Neuronal stem cell (in vitro differentiated cells): ENCODE measurements at regions not wholly inside any gene's neighbourhood (a gene's known extent, or its start where the extent isn't known, plus 50 kb on each side); places are given as distances from the start of the nearest gene placed in this dataset.
"Not testable (repeated sequence)": the region's sequence is repeated elsewhere in the genome, so short reads cannot be mapped to it uniquely, and the experiment has no call there.

ENCODE experiments used
- DNase-seq: peaks from one replicate; pipeline ENCODE4 v3.0.0-alpha.2; 2013; ENCODE audit warnings: low spot score
- H2AFZ ChIP-seq: one replicate; pipeline ENCODE4 v1.6.1; 2013; ENCODE audit warnings: mild to moderate bottlenecking, low read length, inconsistent platforms
- H2AK5ac ChIP-seq: 2 replicates; pipeline ENCODE4 v1.6.1; 2013; ENCODE audit warnings: low read depth, mild to moderate bottlenecking, inconsistent platforms, low read length, moderate library complexity, mixed read lengths
- H2BK120ac ChIP-seq: 2 replicates; pipeline ENCODE4 v1.6.1; 2013; ENCODE audit warnings: low read depth, mild to moderate bottlenecking, inconsistent platforms, low read length, moderate library complexity, mixed read lengths
- H2BK12ac ChIP-seq: one replicate; pipeline ENCODE4 v1.6.1; 2013; ENCODE audit warnings: low read length, inconsistent platforms
- H2BK15ac ChIP-seq: 2 replicates; pipeline ENCODE4 v1.6.1; 2013; ENCODE audit warnings: mild to moderate bottlenecking, low read length, inconsistent platforms, mixed read lengths
- H2BK5ac ChIP-seq: one replicate; pipeline ENCODE4 v1.6.1; 2013; ENCODE audit warnings: inconsistent platforms, mild to moderate bottlenecking, low read length, moderate library complexity
- H3K14ac ChIP-seq: one replicate; pipeline ENCODE4 v1.6.1; 2013; ENCODE audit warnings: low read length, inconsistent platforms
- H3K18ac ChIP-seq: 2 replicates; pipeline ENCODE4 v1.6.1; 2013; ENCODE audit warnings: low read length, inconsistent platforms
- H3K23ac ChIP-seq: 2 replicates; pipeline ENCODE4 v1.6.1; 2013; ENCODE audit warnings: low read depth, mild to moderate bottlenecking, mixed read lengths, low read length, inconsistent platforms; ENCODE audit not compliant: poor library complexity
- H3K27ac ChIP-seq: replicated peaks from 3 replicates; pipeline ENCODE4 v1.5.1; 2013; ENCODE audit warnings: low read length, inconsistent platforms
- H3K27me3 ChIP-seq, 3 experiments: 2 replicates each; pipeline ENCODE4 v1.6.1; 2013; ENCODE audit warnings: low read length in 3 of 3, mild to moderate bottlenecking in 2 of 3, inconsistent platforms in 1 of 3, low read depth in 1 of 3, mixed read lengths in 1 of 3, moderate library complexity in 1 of 3; ENCODE audit not compliant: control insufficient read depth in 3 of 3, insufficient read depth in 3 of 3
- H3K36me3 ChIP-seq, 2 donors: replicated peaks in 1 of 2; 2 replicates each; pipeline ENCODE4 v1.6.1; 2013; ENCODE audit warnings: low read length in 2 of 2; ENCODE audit not compliant: control insufficient read depth in 2 of 2, insufficient read depth in 2 of 2
- H3K4ac ChIP-seq: 2 replicates; pipeline ENCODE4 v1.6.1; 2013; ENCODE audit warnings: inconsistent platforms, mild to moderate bottlenecking, low read length, moderate library complexity
- H3K4me1 ChIP-seq, 2 donors: 1 replicate in 1 of 2; 2 replicates in 1 of 2; pipeline ENCODE4 v1.6.1; 2013; ENCODE audit warnings: low read length in 2 of 2, low read depth in 1 of 2; ENCODE audit not compliant: control insufficient read depth in 2 of 2, insufficient read depth in 1 of 2
- H3K4me2 ChIP-seq: one replicate; pipeline ENCODE4 v1.6.1; 2013; ENCODE audit warnings: mild to moderate bottlenecking, low read length, inconsistent platforms; ENCODE audit not compliant: insufficient read depth, poor library complexity, severe bottlenecking
- H3K4me3 ChIP-seq, 2 donors: 2 replicates each; pipeline ENCODE4 v1.5.1; 2013; ENCODE audit warnings: low read length in 2 of 2, mild to moderate bottlenecking in 2 of 2, inconsistent platforms in 1 of 2, moderate library complexity in 1 of 2
- H3K79me1 ChIP-seq: one replicate; pipeline ENCODE4 v1.6.1; 2013; ENCODE audit warnings: low read depth, mild to moderate bottlenecking, inconsistent platforms, low read length, moderate library complexity
- H3K9ac ChIP-seq: one replicate; pipeline ENCODE4 v1.6.1; 2013; ENCODE audit warnings: mild to moderate bottlenecking, low read depth, low read length, inconsistent platforms; ENCODE audit not compliant: poor library complexity
- H3K9me3 ChIP-seq, 2 donors: replicated peaks in 1 of 2; 2 replicates each; pipeline versions ENCODE3 to v1.6.1; 2013; ENCODE audit warnings: low read length in 2 of 2, mild to moderate bottlenecking in 2 of 2, inconsistent platforms in 1 of 2, low read depth in 1 of 2, mixed read lengths in 1 of 2, moderate library complexity in 1 of 2; ENCODE audit not compliant: control insufficient read depth in 2 of 2, insufficient read depth in 1 of 2
- H4K8ac ChIP-seq: one replicate; pipeline ENCODE4 v1.6.1; 2013; ENCODE audit warnings: low read depth, mild to moderate bottlenecking, inconsistent platforms, low read length, moderate library complexity
- H4K91ac ChIP-seq: one replicate; pipeline ENCODE4 v1.6.1; 2013; ENCODE audit warnings: low read length, low read depth, mild to moderate bottlenecking, inconsistent platforms; ENCODE audit not compliant: poor library complexity
- WGBS, 2 donors: extraction: QIAGEN DNeasy Blood & Tissue Kit; methylation state at CpG; one replicate each; pipeline ENCODE4 v1.1.7; 2013; ENCODE audit warnings: missing lambda C conversion rate in 2 of 2, mixed read lengths in 1 of 2; ENCODE audit not compliant: insufficient read length in 2 of 2, insufficient replicate concordance in 1 of 2; ENCODE audit errors: extremely low coverage in 2 of 2; 5-methylcytosine and 5-hydroxymethylcytosine counted together

- no peak overlapping the region for H3K23ac ChIP-seq
- H3K9me3 ChIP-seq: no peaks in the 10 kb centered on the region
- H2BK5ac ChIP-seq: no peak overlapping the region
- no peak overlapping the region for H4K8ac ChIP-seq
- no peaks in the 10 kb centered on the region for H3K27me3 ChIP-seq
- H3K9ac ChIP-seq: no peak overlapping the region
- no CpG with 5 or more reads among the region's 2 CpGs for WGBS, 2 donors
- H3K36me3 ChIP-seq: no peaks in the 10 kb centered on the region
- no peak overlapping the region for H2BK12ac ChIP-seq
- H3K79me1 ChIP-seq: no peaks in the 10 kb centered on the region
- no peak overlapping the region for H3K14ac ChIP-seq
- no peak overlapping the region for H3K27ac ChIP-seq
- H2BK120ac ChIP-seq: no peak overlapping the region
- no peak for DNase-seq
- H3K4me1 ChIP-seq: no peaks in the 10 kb centered on the region
- H3K18ac ChIP-seq: no peak overlapping the region
- no peak overlapping the region for H3K4me3 ChIP-seq
- H3K4ac ChIP-seq: no peak overlapping the region
- no peak overlapping the region for H2BK15ac ChIP-seq
- H2AFZ ChIP-seq: no peak overlapping the region
- no peak overlapping the region for H3K4me2 ChIP-seq
- no peak overlapping the region for H4K91ac ChIP-seq
- H2AK5ac ChIP-seq: no peak overlapping the region
These were observed 1370.4 kb downstream of the GRIK2 start for GRCh38 chr6:102763891-102764290.

DNA sequence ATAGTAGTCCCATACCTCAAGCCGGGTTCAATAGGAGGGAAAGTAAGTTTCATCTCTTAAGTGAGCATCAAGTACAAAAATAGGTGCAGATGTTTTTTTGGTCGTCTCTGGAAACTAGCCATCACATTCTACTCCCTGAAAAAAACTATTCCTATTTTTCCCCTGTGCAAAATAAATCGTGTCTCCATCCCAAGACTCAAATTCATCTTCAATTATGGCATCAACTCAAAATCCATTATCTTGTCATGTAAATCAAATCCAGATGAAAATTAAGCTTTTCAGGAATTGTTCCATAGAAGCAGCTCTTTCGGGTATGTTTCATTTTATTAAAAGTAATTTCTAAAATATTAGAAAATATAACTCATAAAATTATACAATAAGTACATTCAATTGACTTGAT is 1368.4 kb downstream of the GRIK2 start:
- Histone ChIP-seq H3K36me3 (no peaks in the 10 kb centered on the region), H2BK5ac (no peak overlapping the region), H2BK15ac (no peak overlapping the region), H4K91ac (no peak overlapping the region), H2AK5ac (no peak overlapping the region), H3K14ac (no peak overlapping the region), H2BK120ac (no peak overlapping the region), H3K9ac (no peak overlapping the region), H3K4ac (no peak overlapping the region), H3K4me3 (no peak overlapping the region), H3K18ac (no peak overlapping the region), H3K27ac (no peak overlapping the region), H3K79me1 (no peaks in the 10 kb centered on the region), H2BK12ac (no peak overlapping the region), H3K4me2 (no peak overlapping the region), H3K23ac (no peak overlapping the region), H4K8ac (no peak overlapping the region), H3K4me1 (no peaks in the 10 kb centered on the region), H3K27me3 (no peaks in the 10 kb centered on the region), H3K9me3 (no peaks in the 10 kb centered on the region), H2AFZ (no peak overlapping the region)
- DNase-seq: no peak
- no CpG with 5 or more reads among the region's 4 CpGs for WGBS, 2 donors

- Histone ChIP-seq H2BK120ac (no peak overlapping the region), H3K27me3 (no peaks in the 10 kb centered on the region), H3K4me3 (no peak overlapping the region), H3K23ac (no peak overlapping the region), H3K27ac (no peak overlapping the region), H4K91ac (no peak overlapping the region), H3K14ac (no peak overlapping the region), H3K4me2 (no peak overlapping the region), H2BK15ac (no peak overlapping the region), H2AFZ (no peak overlapping the region), H3K18ac (no peak overlapping the region), H3K4ac (no peak overlapping the region), H2BK5ac (no peak overlapping the region), H3K79me1 (no peaks in the 10 kb centered on the region), H3K9ac (no peak overlapping the region), H2BK12ac (no peak overlapping the region), H4K8ac (no peak overlapping the region), H3K9me3 (no peaks in the 10 kb centered on the region), H3K4me1 (no peaks in the 10 kb centered on the region), H3K36me3 (no peaks in the 10 kb centered on the region), H2AK5ac (no peak overlapping the region)
- WGBS, 2 donors: no CpG with 5 or more reads among the region's 2 CpGs
- no peak for DNase-seq
These were observed 1365.9 kb downstream of the GRIK2 start for GRCh38 chr6:102759415-102759814.

GRCh38 chr6:102758536-102758935 is 1365.0 kb downstream of the GRIK2 start:
- not testable (repeated sequence) for H3K36me3 ChIP-seq, H3K4me2 ChIP-seq, H2BK12ac ChIP-seq

More at GRCh38 chr6:102758536-102758935, 1365.0 kb downstream of the GRIK2 start:
- peak overlapping the region; percentile 59 for H2AFZ ChIP-seq
- not testable (repeated sequence) for H2AK5ac ChIP-seq, H4K91ac ChIP-seq, H3K4me1 ChIP-seq, H3K27ac ChIP-seq, H2BK5ac ChIP-seq, H2BK120ac ChIP-seq, H3K23ac ChIP-seq, H3K14ac ChIP-seq, H2BK15ac ChIP-seq, H3K4me3 ChIP-seq, H3K4ac ChIP-seq, H3K79me1 ChIP-seq, DNase-seq, H3K27me3 ChIP-seq, H4K8ac ChIP-seq, H3K9me3 ChIP-seq, H3K18ac ChIP-seq, H3K9ac ChIP-seq
- WGBS, 2 donors: no CpG with 5 or more reads among the region's 19 CpGs
